Right lobe of liver (tissue), 4 donors: ENCODE measurements at regions not wholly inside any gene's neighbourhood (a gene's known extent, or its start where the extent isn't known, plus 50 kb on each side); places are given as distances from the start of the nearest gene placed in this dataset.

Source experiments
- POLR2A ChIP-seq: fragments of 450-650 bp; IDR thresholded peaks from one replicate; pipeline ENCODE4 v1.6.1; 2017; ENCODE audit warnings: antibody characterized with exemption, mild to moderate bottlenecking
- TF ChIP-seq, protein P1 (sequence below), 4 donors: fragments of 200-600 bp in 3 of 4; fragments of 450-650 bp in 1 of 4; IDR thresholded peaks; one replicate each; pipeline versions ENCODE4 v1.5.1 to v1.8.0; 2016 to 2022; ENCODE audit warnings: antibody characterized with exemption in 4 of 4, mild to moderate bottlenecking in 2 of 4
- donor health status: DM: no; HTN: no; CAD: no.
- donor health status: DM: no; HTN: no; CAD: no.
- donor health status: DM: no; HTN: yes; CAD: no.

DNA sequence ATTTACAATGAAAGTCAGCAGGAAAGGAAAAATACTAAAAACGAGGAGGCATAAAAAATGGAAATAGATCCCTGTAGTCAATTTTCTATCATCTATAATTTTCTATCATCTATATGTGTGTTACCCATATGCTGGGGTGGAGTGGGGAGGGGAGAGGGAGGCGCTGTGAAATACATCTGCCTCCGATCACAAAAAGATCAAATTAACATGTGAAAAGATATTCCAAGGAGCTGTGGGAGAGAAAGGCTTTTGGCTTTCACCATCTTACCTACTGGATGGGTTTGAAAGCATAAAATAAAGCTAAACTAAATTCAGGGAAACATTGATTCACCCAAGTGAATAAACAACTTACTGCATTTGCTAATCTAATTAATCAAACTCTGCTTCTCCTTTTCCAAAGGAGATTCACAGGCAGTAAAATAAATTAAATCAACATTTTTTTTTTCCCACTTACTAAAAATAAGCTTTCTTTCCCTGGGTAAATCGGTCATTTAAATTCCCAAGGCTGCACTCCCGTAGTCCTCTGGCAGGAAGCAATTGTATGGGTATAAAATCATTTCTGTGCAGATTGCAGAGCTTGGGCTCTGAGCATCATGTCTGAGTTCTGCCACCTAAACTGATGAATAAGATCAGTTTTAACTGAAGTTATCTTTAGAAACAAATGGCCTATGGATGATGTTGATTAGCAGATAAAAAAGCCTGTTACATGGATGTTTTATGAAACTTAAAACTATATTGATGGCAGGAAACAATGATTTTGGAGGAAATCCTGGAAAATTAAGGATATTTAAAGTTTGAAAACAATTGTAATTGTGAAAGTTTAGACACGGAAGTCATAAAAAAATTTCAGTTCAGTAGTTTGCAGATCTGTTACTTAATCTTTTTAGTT lies 147.9 kb downstream of the SOX4 start:
- TF ChIP-seq, protein P1, sequence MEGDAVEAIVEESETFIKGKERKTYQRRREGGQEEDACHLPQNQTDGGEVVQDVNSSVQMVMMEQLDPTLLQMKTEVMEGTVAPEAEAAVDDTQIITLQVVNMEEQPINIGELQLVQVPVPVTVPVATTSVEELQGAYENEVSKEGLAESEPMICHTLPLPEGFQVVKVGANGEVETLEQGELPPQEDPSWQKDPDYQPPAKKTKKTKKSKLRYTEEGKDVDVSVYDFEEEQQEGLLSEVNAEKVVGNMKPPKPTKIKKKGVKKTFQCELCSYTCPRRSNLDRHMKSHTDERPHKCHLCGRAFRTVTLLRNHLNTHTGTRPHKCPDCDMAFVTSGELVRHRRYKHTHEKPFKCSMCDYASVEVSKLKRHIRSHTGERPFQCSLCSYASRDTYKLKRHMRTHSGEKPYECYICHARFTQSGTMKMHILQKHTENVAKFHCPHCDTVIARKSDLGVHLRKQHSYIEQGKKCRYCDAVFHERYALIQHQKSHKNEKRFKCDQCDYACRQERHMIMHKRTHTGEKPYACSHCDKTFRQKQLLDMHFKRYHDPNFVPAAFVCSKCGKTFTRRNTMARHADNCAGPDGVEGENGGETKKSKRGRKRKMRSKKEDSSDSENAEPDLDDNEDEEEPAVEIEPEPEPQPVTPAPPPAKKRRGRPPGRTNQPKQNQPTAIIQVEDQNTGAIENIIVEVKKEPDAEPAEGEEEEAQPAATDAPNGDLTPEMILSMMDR (IDR thresholded peaks at IDR 0.05), result no peak
- no peak for TF ChIP-seq POLR2A
